ENCODE measurements at regions not wholly inside any gene's neighbourhood (a gene's known extent, or its start where the extent isn't known, plus 50 kb on each side); places are given as distances from the start of the nearest gene placed in this dataset.
"Not testable (repeated sequence)": the region's sequence is repeated elsewhere in the genome, so short reads cannot be mapped to it uniquely, and the experiment has no call there.

DNA sequence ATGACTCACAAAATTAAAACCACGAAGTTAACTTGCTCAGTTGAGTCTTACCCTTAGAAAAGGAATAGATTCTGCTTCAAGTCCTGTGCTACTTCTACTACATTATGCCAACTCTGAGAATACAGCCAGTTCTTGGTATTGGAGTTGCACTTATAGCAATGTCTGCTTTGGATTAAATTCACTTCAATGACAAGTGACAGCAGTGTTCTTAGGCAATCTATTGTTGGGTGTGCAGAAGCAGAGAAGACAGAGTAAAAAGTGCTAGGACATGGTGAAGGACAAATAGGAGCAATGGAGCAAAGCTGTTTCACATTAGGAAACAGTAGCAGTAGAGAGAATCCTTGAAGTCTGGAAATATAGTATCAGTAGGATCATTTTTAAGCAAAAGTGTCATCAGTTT is 713.1 kb downstream of the SI start:
- no peak for DNase-seq

DNA sequence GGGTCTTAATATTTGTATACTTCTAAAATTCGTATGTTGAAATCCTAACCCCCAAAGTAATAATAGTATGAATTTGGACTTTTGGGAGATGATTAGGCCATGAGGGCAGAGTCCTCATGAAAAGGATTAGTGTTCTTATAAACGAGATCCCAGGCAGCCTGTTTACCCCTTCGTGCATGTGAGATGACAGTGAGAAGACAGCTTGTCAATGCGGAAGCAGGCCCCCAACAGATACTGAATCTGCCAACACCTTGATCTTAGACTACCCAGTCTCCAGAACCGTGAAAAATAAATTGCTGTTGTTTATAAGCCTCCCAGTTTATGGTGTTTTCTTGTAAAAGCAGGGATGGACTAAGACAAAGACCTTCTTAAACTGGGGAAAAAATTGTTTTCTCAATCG is 714.2 kb downstream of the SI start:
- no peak for DNase-seq

DNA sequence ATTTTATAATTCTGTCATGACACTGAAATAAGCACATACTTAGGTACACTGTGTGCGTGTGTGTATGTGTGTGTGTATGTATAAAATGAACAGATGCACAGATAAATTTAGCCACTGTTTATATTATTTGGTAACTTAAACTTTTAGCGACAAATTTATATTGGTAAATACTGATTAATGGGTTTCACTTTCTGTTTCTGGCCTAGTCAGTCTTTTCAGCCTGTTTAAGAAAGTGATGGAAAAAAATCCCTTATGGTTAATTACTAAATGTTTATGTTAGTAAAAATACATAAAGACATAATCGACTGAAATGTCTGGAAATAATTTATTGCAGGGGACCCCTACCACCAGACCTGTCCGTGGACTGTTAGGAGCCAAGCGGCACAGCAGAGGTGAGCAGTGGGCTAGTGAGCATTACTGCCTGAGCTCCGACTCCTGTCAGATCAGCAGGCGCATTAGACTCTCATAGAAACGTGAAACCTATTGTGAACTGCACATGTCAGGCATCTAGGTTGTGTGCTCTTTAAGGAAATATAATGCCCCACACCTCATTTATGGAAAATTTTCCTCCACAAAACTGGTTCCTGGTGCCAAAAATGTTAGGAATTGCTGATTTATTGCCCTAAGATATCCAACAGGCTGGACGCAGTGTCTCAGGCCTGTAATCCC is 717.4 kb downstream of the SI start:
- DNase-seq, result no peak

DNA sequence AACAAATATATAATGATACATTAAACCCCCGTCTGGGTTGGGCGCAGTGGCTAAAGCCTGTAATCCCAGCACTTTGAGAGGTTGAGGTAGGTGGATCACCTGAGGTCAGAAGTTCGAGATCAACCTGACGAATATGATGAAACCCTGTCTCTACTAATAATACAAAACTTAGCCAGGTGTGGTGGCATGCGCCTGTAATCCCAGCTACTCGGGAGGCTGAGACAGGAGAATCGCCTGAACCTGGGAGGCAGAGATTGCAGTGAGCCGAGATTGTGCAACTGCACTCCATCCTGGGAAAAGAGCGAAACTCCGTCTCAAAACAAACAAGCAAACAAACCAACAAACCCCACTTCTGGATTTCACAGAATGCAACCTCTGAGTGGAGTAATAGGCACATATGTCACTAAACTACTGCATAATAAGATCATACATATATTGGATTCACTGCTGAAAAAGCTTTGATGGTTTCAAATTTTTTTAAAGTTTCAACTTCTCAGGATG is 718.2 kb downstream of the SI start:
- no peak for DNase-seq

DNA sequence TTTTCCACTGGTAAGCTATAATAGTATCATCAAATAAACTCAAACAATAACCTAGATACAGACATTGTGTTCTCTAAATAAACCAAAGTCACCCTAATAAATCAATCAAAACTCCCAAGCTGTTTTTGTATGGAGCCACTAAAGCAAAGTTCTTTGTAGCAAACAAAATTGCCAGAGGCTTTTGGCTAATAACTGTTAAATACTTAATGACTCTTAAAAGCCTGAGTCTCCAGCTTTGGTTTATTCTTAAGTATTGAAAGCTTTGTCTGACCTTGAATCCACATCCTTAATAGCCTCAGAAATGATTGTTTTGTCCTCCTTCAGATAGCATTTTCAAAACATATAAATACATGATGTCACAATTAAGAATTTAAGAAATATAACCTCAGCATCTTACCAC is 725.3 kb downstream of the SI start:
- DNase-seq, result no peak

DNA sequence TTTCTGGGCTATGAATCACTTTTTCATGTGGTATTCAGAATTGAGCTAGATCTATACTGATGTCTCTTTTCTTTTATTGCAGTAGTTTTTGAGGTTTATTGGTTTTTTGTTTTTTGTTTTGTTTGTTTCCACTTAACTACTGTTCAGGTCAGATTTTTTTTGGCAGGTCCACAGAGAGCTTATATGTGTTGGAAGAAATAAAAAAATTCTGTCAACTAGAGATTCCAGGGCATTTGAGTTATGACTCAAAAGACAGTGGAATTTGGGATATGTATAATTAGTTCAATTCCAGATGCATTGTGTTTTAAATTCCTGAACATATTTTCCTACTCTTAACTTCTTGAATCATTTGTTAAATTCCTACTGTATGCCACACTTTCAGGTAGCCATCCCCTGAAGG is 727.2 kb downstream of the SI start:
- DNase-seq, result no peak

DNA sequence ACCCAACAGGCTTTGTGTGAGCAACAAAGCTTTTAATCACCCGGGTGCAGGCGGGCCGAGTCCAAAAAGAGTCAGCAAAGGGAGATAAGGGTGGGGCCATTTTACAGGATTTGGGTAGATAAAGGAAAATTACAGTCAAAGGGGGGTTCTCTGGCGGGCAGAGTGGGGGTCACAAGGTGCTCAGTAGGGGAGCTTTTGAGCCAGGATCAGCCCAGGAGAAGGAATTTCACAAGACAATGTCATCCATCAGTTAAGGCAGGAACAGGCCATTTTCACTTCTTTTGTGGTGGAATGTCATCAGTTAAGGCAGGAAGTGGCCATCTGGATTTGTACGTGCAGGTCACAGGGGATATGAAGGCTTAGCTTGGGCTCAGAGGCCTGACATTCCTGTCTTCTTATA is 736.1 kb downstream of the SI start:
- not testable (repeated sequence) for DNase-seq

DNA sequence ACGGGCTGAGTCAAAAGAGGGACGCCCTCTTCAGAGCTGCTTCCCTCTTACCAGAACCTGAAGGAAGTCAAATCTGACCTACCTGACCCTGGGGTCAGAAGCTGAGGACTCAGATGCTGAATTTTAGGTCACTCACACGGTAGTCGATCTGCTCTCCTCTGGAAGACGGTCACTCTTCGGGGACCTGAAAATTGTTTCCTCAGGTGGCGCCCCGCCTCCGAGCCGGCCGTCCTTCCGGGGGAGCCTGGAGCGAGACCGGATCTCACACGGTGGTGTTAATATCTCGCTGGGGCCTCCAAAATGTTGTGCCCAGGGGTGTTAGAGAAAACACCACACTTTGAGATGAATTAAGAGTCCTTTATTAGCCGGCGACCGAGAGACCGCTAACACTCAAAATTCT is 737.2 kb downstream of the SI start:
- DNase-seq, result no peak

DNA sequence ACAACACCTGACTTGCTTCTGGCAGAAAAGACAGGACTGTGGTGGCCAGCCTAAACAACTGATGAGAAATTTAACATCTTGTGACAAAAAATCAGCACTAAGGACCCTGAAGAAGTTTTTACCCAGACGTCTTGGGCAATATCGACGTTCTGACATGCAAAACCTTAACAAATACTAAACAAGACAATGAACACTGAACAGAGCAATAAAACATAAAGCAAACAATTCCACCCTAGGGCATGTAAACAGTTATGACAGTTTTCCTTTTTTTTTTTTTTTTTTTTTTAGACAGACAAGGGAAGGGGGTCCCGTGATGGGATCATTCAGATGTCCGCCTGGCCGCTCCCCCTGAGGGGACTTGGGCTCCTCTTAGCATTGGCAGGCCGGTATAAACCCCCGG is 738.0 kb downstream of the SI start:
- DNase-seq, result no peak

DNA sequence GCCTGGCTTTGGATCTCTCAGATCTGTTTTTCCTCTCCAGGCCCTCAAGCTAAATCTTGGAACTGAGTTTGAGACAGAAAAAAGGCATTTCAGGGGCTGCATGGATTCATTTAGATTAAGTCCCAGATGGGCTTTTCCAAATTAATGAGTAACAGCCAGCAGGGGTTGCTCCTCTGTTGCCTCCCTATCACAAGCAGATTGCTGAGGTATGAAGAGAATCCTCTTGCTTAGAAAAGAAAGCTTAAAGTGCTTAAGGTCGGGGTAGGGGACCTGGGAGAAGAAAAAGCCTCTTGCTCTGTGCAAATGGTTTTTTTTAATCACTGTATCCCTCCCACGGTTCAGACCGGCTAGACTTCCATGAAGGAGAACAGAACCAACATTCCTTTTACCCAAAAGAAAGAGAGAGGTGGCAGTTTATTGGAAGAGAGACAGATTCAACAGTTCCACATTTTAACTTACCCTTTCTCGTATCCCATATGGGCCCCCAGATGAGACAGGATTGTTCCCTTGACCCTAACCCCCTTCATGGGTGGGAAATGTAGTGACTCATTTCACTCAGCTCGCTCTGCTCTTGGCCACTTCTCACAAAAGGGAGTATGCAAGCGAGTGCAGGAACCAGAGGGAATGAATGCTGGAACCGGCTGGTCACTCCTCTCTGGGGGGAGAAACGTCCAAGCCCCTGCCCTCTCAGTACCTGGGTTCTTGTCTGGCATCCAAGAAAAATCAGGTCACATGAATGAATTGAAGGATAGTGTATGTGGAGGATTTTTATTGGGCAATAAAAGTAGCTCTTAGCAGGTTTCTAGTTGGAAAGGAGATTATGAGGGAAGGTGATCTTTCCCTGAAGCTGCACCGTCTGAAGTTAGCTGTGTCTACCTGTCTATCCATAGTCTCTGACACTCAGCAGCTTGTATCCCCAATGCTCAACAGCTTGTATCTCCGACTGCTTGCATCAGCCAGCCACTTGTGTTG is 745.2 kb downstream of the SI start:
- DNase-seq, result no peak

DNA sequence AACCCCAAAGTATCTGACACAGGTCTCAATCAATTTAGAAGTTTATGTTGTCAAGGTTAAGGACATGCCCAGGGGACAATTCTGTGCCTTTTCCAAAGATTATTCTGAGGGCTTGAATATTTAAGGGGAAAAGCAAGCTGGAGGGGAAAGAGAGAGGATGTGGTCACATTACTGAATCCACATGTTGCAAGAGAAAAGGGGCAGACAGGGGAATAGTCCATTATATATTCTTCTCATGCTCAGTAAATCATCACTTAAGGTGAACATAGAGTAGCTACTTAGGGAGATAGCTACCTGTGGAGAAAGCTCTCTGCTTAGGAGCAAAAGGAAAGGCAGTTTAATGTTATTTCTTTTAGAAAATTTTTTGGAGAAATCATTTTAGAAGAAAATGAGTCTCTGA is 751.6 kb downstream of the SI start:
- no peak for DNase-seq

DNA sequence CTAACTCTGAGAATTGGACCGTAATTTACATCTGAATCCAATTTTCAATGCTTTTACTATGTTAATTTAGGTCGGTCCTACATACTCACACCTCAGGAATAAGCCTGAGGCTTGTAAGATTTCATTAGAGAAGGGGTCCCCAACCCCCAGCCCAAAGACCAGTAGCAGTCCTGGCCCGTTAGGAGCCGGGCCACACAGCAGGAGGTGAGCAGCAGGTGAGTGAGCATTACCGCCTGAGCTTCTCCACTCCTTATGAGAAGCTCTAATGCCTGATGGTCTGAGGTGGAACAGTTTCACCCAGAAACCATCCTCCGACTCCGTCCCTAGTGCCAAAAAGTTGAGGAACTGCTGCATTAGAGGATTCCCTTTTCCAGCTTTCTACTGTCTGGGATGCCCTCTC is 757.3 kb downstream of the SI start:
- DNase-seq, result no peak

DNA sequence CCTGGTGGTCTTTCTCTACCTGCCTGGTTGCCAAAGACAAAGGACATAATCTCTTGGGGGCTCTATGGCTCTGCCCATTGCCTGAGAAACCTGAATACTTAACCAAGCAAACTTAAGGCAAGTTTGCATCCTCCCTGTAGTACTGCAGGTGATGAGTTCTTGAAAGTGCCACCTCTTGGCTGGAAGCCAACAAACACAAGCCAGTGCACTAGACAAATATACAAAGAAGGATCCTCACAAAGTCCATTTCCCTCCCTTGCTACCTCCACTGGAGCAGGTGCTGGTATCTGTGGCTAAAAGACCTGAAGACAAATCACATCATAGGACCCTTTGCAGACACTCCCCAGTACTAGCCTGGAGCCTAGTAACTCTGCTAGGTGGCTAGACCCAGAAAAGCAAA is 772.3 kb downstream of the SI start:
- no peak for DNase-seq

DNA sequence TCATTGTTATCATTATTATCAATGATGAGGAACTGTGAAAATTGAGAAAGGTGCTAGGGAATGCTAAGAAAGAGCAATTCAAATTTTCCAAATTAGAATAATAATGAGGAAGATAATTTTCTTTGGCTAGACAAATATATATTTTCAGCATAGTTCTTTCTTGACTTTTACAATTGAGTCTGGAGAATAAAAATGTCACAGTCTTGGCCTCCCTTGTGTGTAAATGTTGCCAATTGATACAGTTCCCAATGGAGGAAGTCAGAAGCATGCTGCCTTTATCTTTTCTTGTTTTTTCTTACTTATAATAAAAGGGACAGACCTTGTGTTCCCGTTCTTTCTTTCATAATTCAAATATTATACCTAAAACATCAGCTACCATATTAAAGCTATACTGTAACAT is 774.4 kb downstream of the SI start:
- no peak for DNase-seq

DNA sequence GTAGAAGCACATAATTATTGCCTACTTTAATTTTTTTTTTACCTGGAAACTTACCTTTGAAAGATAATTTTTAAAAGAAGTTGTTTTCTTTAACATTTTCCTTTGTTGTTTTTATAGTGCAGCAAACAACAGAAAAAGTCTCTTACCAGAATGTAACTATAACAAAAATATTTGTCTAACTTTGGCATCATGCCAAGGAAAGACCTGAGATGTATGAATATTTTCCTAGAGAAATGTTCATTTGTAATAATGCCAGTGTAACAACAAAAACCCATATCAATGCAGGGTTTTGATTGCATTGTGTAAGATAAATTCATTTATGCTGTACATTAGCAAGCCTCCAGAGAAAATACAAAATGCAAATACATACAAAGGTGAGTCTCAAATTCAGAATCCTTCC is 775.7 kb downstream of the SI start:
- DNase-seq, result no peak

DNA sequence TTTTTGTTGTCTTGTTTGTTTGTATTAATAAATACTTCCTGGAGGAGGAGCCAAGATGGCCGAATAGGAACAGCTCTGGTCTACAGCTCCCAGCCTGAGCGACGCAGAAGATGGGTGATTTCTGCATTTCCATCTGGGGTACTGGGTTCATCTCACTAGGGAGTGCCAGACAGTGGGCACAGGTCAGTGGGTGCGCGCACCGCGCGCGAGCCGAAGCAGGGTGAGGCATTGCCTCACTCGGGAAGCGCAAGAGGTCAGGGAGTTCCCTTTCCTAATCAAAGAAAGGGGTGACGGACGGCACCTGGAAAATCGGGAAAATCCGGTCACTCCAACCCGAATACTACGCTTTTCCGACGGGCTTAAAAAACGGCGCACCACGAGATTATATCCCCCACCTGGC is 786.8 kb downstream of the SI start:
- not testable (repeated sequence) for DNase-seq

DNA sequence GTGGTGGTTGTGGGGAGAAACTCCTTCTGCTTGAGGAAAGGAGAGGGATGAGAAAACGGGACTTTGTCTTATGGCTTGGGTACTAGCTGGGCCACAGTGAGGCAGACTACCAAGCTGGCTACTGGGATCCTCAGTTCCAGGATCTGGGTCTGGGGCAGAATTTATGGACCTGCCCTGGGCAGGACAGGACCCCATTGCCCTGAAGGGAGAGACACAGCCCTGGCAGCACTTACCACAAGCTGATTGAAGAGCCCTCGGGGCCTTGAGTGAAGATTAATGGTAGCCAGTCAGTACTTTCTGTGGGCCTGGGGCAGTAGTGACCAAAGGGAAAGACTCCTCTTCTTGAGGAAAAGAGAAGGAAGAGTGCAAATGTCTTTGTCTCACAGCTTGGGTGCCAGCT is 799.7 kb downstream of the SI start:
- no peak for DNase-seq

DNA sequence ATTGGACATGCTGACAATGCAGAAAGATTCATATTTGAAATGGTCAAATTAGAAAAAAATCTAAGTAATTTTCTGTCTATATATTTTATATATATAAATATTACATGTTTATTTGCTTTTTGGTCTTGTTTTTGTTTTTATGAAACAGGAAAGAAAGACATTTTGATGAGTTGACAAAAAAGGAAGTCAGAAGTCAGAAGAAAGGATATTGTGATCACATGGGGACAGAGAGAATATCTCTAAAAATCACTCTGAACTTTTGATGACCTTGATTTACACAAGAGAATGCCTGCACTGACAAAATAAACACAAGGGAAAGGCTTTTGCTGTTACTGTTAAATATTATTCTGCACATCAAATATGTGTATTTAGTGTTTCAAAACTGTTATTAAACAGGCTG is 811.2 kb downstream of the SI start:
- no peak for DNase-seq

DNA sequence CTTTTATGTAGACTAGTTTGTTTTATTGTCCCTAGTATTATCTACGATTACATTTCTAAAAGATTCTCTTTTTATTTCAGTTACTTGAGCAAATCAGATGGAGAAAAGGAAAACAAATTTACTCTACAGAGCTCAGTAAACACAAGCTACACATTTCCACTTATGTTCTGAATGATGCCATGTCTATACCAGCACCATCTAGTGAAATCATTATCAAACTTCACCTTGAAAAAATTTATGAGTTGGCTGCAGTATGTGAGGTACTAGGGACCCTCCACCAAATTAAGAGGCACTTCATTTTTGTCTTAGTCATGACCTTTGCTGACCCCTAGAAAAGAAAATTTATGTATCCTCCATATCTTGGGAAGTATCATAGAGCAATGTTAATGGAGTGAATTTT is 827.4 kb downstream of the SI start:
- DNase-seq, result no peak

DNA sequence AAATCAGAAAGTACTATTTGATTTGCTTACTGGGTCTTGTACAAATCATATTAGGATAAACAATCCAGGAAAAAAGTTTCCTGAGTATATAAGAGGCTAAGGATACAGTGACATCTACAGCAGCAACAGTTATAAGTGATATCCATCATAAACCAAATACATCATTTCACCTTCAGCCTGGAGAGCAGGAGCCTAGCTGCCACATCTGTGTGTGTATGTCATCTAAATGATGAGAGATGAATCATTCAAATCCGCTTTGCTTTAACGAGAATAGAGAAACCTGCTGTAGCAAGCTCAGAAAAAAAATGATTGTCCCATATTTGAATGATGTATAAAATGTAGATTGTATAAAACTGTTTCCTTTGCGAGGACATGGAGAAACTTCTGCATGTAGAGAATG is 841.4 kb downstream of the SI start:
- DNase-seq, result no peak

DNA sequence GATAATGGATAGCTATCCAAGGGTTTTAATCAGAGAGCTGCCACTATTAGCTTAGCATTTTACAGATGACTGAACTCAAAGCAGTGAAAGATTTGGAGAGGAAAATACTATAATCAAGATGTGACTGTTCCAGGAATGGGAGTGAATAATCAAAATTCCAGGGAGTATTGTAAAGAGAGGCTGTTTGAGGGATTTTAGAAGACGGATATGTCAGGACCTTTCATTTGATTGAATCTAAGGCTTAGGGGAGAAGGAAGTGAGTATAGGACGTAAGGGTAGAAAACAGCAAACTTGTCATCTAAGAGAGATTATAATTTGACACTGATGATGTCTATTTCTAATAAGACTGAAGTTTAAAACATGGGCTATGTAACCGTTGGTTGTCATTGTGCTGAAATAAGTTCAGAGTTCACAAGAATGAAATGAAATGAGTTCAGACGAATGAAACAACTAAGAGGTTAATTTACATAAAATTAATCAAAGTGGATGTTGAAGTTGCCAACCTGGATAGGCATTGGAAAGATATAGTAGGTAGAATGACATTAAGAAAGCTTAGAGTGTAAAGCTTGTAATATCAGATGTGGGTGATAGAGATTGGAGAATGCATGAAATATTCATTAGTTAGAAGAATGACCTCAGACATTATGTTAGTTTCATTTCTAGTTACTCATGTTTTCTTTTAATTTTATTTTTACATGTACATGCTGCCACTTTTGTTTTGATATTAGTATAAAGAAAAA is 842.8 kb downstream of the SI start:
- no peak for DNase-seq

DNA sequence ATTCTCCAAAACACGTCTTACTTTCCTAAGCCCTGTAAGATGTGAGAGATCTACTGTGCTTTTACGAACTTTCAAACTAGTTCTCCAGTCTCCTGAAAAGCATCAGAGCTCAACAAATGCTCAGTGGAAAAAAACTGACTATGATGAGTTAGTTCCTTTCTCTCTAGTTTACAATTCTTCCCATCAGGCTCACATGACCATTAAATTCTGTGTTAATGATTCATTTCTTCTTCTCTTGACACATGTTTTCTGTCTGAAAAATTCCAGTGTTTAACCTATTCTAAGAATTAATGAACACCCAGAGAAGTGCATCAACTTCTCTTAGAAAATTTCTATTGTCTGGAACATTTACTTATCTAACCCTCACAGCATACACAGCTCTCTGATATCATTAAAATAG is 844.3 kb downstream of the SI start:
- no peak for DNase-seq

DNA sequence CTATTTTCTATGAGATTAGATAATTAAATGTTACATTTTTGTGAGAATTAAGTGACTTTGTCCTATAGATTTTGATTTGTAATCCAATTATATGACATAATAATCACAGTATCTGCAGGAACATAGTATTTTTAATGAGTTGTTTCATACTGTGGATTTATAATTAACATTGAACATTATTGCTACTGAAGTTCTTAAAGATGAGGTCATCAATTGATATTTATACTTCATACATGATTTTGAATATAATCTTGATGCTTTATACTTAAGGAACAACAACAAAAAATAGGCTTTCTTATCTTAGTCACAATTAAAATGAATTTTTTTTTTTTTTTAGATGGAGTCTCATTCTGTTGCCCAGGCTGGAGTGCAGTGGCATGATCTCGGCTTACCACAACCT is 846.6 kb downstream of the SI start:
- DNase-seq, result no peak

All from activated CD4-positive, CD25-positive, alpha-beta regulatory T cell (primary cell).